OCI-LY3 (cell line): ENCODE measurements at regions not wholly inside any gene's neighbourhood (a gene's known extent, or its start where the extent isn't known, plus 50 kb on each side); places are given as distances from the start of the nearest gene placed in this dataset.
A peak's percentile ranks its signal among the peaks of the same experiment; 100 is the strongest.

ENCODE experiments used
- H2AFZ ChIP-seq: fragments of 200-600, 300-600 bp; shearing (Covaris generic); 2 replicates; pipeline ENCODE4 v1.6.0; 2014; ENCODE audit warnings: antibody characterized with exemption, low read depth, low read length
- H3K27ac ChIP-seq: fragments of 200-600, 300-600 bp; sonication (generic); 2 replicates; pipeline ENCODE4 v1.5.1; 2014; ENCODE audit warnings: mild to moderate bottlenecking, low read length, moderate library complexity, mixed read lengths
- H3K27me3 ChIP-seq: fragments of 200-600, 300-600 bp; sonication (generic); 2 replicates; pipeline ENCODE4 v1.6.1; 2014; ENCODE audit warnings: low read depth, low read length, mixed read lengths
- H3K36me3 ChIP-seq: fragments of 200-600, 300-600 bp; sonication (generic); replicated peaks from 2 replicates; pipeline ENCODE3; 2014; ENCODE audit warnings: low read depth, low read length, mixed read lengths
- H3K4me1 ChIP-seq: fragments of 300-600, 200-600 bp; sonication (generic); 2 replicates; pipeline ENCODE4 v1.6.1; 2014; ENCODE audit warnings: low read length, mixed read lengths
- H3K4me2 ChIP-seq: fragments of 200-600, 300-600 bp; sonication (generic); 2 replicates; pipeline ENCODE4 v1.6.1; 2014; ENCODE audit warnings: low read length, mixed read lengths
- H3K4me3 ChIP-seq: fragments of 300-600, 200-600 bp; sonication (generic); 2 replicates; pipeline ENCODE4 v1.5.1; 2014; ENCODE audit warnings: antibody characterized with exemption, mild to moderate bottlenecking, low read length, moderate library complexity
- H3K79me2 ChIP-seq: fragments of 300-600, 200-600 bp; shearing (Covaris generic); 2 replicates; pipeline ENCODE4 v1.6.1; 2014; ENCODE audit warnings: mild to moderate bottlenecking, low read length, mixed read lengths
- H3K9ac ChIP-seq: fragments of 300-600, 200-600 bp; shearing (Covaris generic); 2 replicates; pipeline ENCODE4 v1.6.0; 2014; ENCODE audit warnings: mild to moderate bottlenecking, low read length, moderate library complexity
- H3K9me3 ChIP-seq: fragments of 200-600, 300-600 bp; shearing (Covaris generic); 2 replicates; pipeline ENCODE4 v1.6.1; 2014; ENCODE audit warnings: low read length, mixed read lengths; ENCODE audit not compliant: insufficient read depth
- H4K20me1 ChIP-seq: fragments of 200-600, 300-600 bp; sonication (generic); 2 replicates; pipeline ENCODE4 v1.6.1; 2016; ENCODE audit warnings: low read length, mixed read lengths; ENCODE audit not compliant: insufficient read depth
- CTCF ChIP-seq: fragments of 200-600, 300-600 bp; sonication (generic); IDR thresholded peaks from 2 replicates; pipeline ENCODE4 v1.5.1; 2014; ENCODE audit warnings: antibody characterized with exemption, low read length, low read depth
- EZH2phosphoT487 ChIP-seq: fragments of 200-600 bp; shearing (Covaris generic); IDR thresholded peaks from 2 replicates; pipeline ENCODE4 v1.6.1; 2018; ENCODE audit warnings: antibody characterized with exemption, mixed run types, low read depth

DNA sequence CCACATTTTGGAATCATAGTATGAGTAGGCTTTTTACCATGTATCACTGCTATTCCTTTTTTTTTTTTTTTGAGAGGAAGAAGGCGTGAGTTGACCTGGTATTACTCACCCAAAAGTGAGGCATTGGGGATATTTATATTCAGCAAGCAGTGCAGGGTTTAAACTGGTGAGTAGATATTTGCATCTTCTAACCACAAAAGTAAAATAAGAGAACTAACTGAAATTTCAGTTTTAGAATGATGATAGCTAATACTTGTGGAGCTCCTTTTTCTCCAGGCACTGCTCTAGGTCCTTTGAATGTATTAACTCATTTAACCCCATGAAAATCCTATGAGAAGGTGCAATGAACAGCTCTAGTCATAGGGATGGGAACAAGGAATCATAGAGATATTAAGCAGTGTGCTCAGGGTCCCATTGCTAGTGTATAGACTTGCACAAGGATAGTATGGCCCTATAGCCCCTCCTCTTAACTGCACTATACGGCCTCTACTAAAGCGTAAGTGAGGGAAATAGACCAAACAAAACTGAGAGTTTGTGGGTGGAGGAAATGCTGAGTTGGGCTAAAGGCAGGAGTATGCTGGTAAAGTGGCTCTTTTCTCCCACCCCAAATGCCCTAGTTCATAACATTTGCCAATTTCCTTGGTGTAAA lies 104.3 kb upstream of the MAX start:
- TF ChIP-seq CTCF, result no peak
- peak; percentile 98 for TF ChIP-seq EZH2phosphoT487

DNA sequence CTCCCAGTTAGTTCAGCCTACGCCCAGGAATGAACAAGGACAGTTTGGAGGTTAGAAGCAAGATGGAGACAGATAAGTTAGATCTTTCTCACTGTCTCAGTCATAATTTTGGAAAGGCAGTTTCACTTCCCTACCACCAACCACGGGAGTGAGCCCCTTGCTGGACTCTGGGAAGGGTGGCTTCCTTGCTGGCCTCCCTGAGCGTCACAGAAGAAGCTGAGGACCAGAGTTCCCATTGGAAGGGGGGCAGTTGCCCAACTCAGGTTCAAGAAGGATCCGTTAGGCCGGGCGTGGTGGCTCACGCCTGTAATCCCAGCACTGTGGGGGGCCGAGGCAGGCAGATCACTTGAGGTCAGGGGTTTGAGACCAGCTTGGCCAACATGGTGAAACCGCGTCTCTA lies 106.2 kb upstream of the MAX start:
- Histone ChIP-seq H3K27ac (no peak overlapping the region), H3K79me2 (no peaks in the 10 kb centered on the region), H3K4me2 (peak overlapping the region; percentile 6), H3K4me1 (peaks cover 68% of the 10 kb centered on the region), H2AFZ (no peak overlapping the region), H3K9me3 (peaks cover 5% of the 10 kb centered on the region; the same call in 1 of the 2 replicates), H3K36me3 (no peaks in the 10 kb centered on the region), H4K20me1 (peaks cover 19% of the 10 kb centered on the region), H3K9ac (no peak overlapping the region), H3K4me3 (no peak overlapping the region), H3K27me3 (peaks cover 62% of the 10 kb centered on the region)
- TF ChIP-seq EZH2phosphoT487 (no peak), CTCF (no peak)

More for the DNA sequence above, 104.3 kb upstream of the MAX start:
- Histone ChIP-seq H3K27ac (peak overlapping the region; percentile 91), H4K20me1 (peaks cover 19% of the 10 kb centered on the region), H3K4me2 (peak overlapping the region; percentile 97), H2AFZ (no peak overlapping the region), H3K4me3 (peak overlapping the region; percentile 67), H3K27me3 (peaks cover 67% of the 10 kb centered on the region), H3K4me1 (peaks cover 68% of the 10 kb centered on the region), H3K79me2 (no peaks in the 10 kb centered on the region), H3K36me3 (no peaks in the 10 kb centered on the region), H3K9me3 (peaks cover 5% of the 10 kb centered on the region; the same call in 1 of the 2 replicates), H3K9ac (0 out of 2 replicates have a peak overlapping the region, but pooled peaks have one; percentile 5)

GRCh38 chr14:65210118-65210821 lies 108.0 kb upstream of the MAX start:
- no peak overlapping the region for H3K9ac ChIP-seq
- peaks cover 67% of the 10 kb centered on the region for H3K27me3 ChIP-seq
- H3K4me1 ChIP-seq, result peaks cover 55% of the 10 kb centered on the region
- H3K79me2 ChIP-seq, result no peaks in the 10 kb centered on the region
- no peak overlapping the region for H3K27ac ChIP-seq
- H2AFZ ChIP-seq, result no peak overlapping the region
- H3K4me3 ChIP-seq, result no peak overlapping the region
- peak overlapping the region; percentile 41 for H3K4me2 ChIP-seq
- H4K20me1 ChIP-seq, result peaks cover 19% of the 10 kb centered on the region
- no peak for TF ChIP-seq CTCF
- TF ChIP-seq EZH2phosphoT487, result no peak
- no peaks in the 10 kb centered on the region for H3K36me3 ChIP-seq
- H3K9me3 ChIP-seq, result peaks cover 5% of the 10 kb centered on the region; the same call in 1 of the 2 replicates

DNA sequence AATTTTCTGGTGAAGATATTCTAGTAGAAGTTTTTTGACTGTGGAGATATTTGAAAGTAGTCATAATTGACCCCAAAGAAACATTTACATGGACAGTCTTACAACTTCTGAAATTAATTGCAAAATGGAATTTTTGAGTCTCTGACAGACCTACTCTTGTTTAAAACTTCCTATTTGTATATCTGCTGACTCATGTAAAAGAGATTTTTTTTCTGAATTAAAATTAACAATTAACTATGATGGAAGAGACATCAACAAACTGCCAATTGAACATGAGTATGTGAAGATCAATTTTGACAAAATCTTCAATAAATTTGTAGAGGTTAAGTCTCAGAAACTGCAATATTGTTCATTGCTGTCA lies 108.5 kb upstream of the MAX start:
- no peak for TF ChIP-seq CTCF
- TF ChIP-seq EZH2phosphoT487, result no peak
- Histone ChIP-seq H3K27me3 (peaks cover 67% of the 10 kb centered on the region), H3K4me3 (no peak overlapping the region), H3K36me3 (no peaks in the 10 kb centered on the region), H3K79me2 (no peaks in the 10 kb centered on the region), H2AFZ (no peak overlapping the region), H3K9ac (no peak overlapping the region), H3K4me1 (peaks cover 49% of the 10 kb centered on the region), H3K27ac (no peak overlapping the region), H3K9me3 (peaks cover 5% of the 10 kb centered on the region; the same call in 1 of the 2 replicates), H4K20me1 (peaks cover 16% of the 10 kb centered on the region), H3K4me2 (peak overlapping the region; percentile 41)
